Astrocyte of the cerebellum (primary cell): ENCODE measurements at regions not wholly inside any gene's neighbourhood (a gene's known extent, or its start where the extent isn't known, plus 50 kb on each side); places are given as distances from the start of the nearest gene placed in this dataset.
"Not testable (repeated sequence)": the region's sequence is repeated elsewhere in the genome, so short reads cannot be mapped to it uniquely, and the experiment has no call there.

Experiments
- DNase-seq: peaks from one replicate; pipeline ENCODE4 v3.0.0-alpha.2; 2011; ENCODE audit warnings: low read depth
- H3K4me3 ChIP-seq: 2 replicates; pipeline ENCODE4 v1.5.1; 2011; ENCODE audit warnings: mild to moderate bottlenecking, low read depth, low read length, moderate library complexity
- in situ Hi-C: cut with HindIII; loops from 2 replicates; pipeline ENCODE4 v1.10.0; 2017; ENCODE audit warnings: low sequenced_read_pairs
- TF ChIP-seq, protein P1 (sequence below): IDR thresholded peaks from 2 replicates; pipeline ENCODE4 v1.5.1; 2012; ENCODE audit warnings: low read length, low read depth, moderate library complexity, mild to moderate bottlenecking; ENCODE audit errors: missing control alignments

GRCh38 chr1:118563981-118564951 is 379.2 kb upstream of the SPAG17 start:
- H3K4me3 ChIP-seq = no peak overlapping the region
- in situ Hi-C loops = no loop called here
- no peak for DNase-seq
- TF ChIP-seq, protein P1, sequence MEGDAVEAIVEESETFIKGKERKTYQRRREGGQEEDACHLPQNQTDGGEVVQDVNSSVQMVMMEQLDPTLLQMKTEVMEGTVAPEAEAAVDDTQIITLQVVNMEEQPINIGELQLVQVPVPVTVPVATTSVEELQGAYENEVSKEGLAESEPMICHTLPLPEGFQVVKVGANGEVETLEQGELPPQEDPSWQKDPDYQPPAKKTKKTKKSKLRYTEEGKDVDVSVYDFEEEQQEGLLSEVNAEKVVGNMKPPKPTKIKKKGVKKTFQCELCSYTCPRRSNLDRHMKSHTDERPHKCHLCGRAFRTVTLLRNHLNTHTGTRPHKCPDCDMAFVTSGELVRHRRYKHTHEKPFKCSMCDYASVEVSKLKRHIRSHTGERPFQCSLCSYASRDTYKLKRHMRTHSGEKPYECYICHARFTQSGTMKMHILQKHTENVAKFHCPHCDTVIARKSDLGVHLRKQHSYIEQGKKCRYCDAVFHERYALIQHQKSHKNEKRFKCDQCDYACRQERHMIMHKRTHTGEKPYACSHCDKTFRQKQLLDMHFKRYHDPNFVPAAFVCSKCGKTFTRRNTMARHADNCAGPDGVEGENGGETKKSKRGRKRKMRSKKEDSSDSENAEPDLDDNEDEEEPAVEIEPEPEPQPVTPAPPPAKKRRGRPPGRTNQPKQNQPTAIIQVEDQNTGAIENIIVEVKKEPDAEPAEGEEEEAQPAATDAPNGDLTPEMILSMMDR = no peak

GRCh38 chr1:118558933-118559332 is 373.9 kb upstream of the SPAG17 start:
- TF ChIP-seq, protein P1 = no peak
- H3K4me3 ChIP-seq = no peak overlapping the region
- DNase-seq = no peak
- in situ Hi-C loops = loop anchor here (5.0 kb wide), 1 partner anchor 68 kb away; no protein-coding TSS in a partner anchor

GRCh38 chr1:118556936-118557335 is 371.9 kb upstream of the SPAG17 start:
- no peak overlapping the region for H3K4me3 ChIP-seq
- TF ChIP-seq, protein P1 = no peak
- no peak for DNase-seq
- in situ Hi-C loops = loop anchor here (5.0 kb wide), 1 partner anchor 70 kb away; no protein-coding TSS in a partner anchor

GRCh38 chr1:118555638-118556037 is 370.6 kb upstream of the SPAG17 start:
- TF ChIP-seq, protein P1 = no peak
- in situ Hi-C loops = loop anchor here (5.0 kb wide), 1 partner anchor 72 kb away; no protein-coding TSS in a partner anchor
- H3K4me3 ChIP-seq = no peak overlapping the region
- no peak for DNase-seq

DNA sequence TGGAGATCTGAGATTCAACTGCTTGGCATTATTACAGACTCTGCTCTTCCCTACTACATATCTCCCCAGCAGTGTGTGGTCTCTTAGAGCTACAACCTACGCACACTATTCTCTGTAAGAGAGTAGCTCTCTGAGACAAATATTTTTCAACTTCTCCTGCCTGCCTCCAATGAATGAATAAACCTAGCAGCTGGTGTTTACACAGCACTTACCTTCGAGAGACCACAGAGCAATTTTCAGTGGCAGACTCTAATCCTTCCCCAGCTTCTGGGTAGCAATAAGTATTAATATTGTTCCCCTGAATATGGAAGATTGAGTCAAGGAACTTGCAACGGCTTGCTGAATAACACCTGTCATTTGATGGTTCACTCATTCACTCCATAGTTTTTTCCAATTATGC is 350.9 kb upstream of the SPAG17 start:
- TF ChIP-seq, protein P1 = no peak
- no peak overlapping the region for H3K4me3 ChIP-seq
- DNase-seq = no peak
- in situ Hi-C loops = no loop called here

GRCh38 chr1:118511922-118512321 is 326.9 kb upstream of the SPAG17 start:
- in situ Hi-C loops, H3K4me3 ChIP-seq, DNase-seq: not testable (repeated sequence)

DNA sequence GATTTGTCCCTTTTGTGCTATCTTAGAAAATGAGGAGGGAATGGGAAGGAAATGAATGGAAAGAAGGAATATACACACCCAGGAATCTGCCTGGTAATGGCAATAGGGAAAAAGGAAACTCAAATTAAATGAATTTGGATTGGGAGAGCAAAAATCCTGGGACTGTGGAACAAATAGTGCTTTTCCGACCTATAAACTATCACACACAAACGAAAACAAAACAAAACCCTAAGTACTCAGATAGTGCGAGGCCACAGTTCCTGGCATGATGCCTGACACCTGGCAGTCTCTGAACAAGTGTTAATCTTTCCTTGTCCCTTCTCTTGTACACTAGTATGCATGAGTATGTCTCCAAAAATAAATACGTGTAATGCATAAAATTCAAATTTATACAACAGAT is 319.8 kb upstream of the SPAG17 start:
- no peak overlapping the region for H3K4me3 ChIP-seq
- no peak for DNase-seq
- in situ Hi-C loops = no loop called here
- TF ChIP-seq, protein P1 = no peak
